ENCODE measurements at regions not wholly inside any gene's neighbourhood (a gene's known extent, or its start where the extent isn't known, plus 50 kb on each side); places are given as distances from the start of the nearest gene placed in this dataset.

DNA sequence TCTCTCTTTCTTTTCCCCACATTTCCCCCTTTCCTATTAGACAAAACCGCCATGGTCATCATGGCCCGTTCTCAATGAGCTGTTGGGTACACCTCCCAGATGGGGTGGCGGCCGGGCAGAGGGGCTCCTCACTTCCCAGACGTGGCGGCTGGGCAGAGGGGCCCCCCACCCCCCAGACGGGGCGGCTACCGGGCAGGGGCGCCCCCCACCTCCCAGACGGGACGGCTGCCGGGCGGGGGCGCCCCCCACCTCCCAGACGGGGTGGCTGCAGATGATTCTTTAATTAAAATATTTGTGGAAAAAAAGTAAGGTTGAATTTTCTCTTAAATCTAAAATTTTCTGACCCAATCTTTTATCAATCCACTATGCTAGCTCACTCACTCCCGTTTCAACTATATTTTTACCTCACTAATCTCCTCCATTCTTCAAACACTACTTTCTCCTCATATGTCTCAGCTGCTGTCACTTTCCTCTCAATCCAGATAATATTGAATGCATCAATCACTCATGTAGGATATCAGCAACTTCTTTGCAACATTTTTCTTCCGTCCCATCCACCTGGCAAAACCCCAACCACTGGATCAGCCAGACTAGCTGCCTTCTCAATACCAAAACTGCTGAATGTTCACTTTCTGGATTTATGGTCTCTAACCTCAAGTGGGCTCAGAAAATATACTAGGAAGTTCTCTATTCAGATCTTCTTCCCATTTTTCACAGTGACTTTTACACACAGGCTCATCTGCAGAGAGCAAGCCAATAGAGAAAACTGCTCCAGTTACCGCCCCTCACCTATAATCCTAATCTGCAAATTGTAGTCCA lies 81.1 kb upstream of the TRIM24 start:
- no peak for TF ChIP-seq CTCF (IDR thresholded peaks at IDR 0.05)
- no peak for TF ChIP-seq POLR2A (IDR thresholded peaks at IDR 0.05)
